HK-2 (cell line): ENCODE measurements at regions not wholly inside any gene's neighbourhood (a gene's known extent, or its start where the extent isn't known, plus 50 kb on each side); places are given as distances from the start of the nearest gene placed in this dataset.

Experiments
- DNase-seq: peaks from one replicate; pipeline ENCODE4 v3.0.0-alpha.2; 2018; ENCODE audit not compliant: unreplicated experiment

- no peak for DNase-seq
Observed at GRCh38 chr10:129101232-129101980, 365.6 kb upstream of the MGMT start.

- DNase-seq = no peak
Observed at GRCh38 chr10:129102906-129103693, 363.9 kb upstream of the MGMT start.

- DNase-seq = no peak
Observed at GRCh38 chr10:129104266-129105045, 362.6 kb upstream of the MGMT start.

GRCh38 chr10:129105266-129105665 is 361.8 kb upstream of the MGMT start:
- DNase-seq = no peak

GRCh38 chr10:129106314-129106713 is 360.7 kb upstream of the MGMT start:
- DNase-seq = no peak

GRCh38 chr10:129107525-129107924 is 359.5 kb upstream of the MGMT start:
- DNase-seq = no peak

- no peak for DNase-seq
Observed at GRCh38 chr10:129108378-129108777, 358.7 kb upstream of the MGMT start.

- DNase-seq = no peak
Observed at GRCh38 chr10:129108994-129109393, 358.0 kb upstream of the MGMT start.

GRCh38 chr10:129110780-129111179 is 356.3 kb upstream of the MGMT start:
- DNase-seq = no peak

GRCh38 chr10:129111922-129112321 is 355.1 kb upstream of the MGMT start:
- no peak for DNase-seq

- DNase-seq = no peak
Observed at GRCh38 chr10:129114588-129114987, 352.5 kb upstream of the MGMT start.

- no peak for DNase-seq
Observed at GRCh38 chr10:129116371-129116770, 350.7 kb upstream of the MGMT start.

GRCh38 chr10:129120441-129120840 is 346.6 kb upstream of the MGMT start:
- no peak for DNase-seq

- DNase-seq = no peak
Observed at GRCh38 chr10:129122846-129123245, 344.2 kb upstream of the MGMT start.

- DNase-seq = no peak
Observed at GRCh38 chr10:129123428-129123827, 343.6 kb upstream of the MGMT start.

- DNase-seq = no peak
Observed at GRCh38 chr10:129126982-129127381, 340.1 kb upstream of the MGMT start.

GRCh38 chr10:129131457-129132132 is 335.4 kb upstream of the MGMT start:
- DNase-seq = no peak

GRCh38 chr10:129133856-129134255 is 333.2 kb upstream of the MGMT start:
- DNase-seq = no peak

GRCh38 chr10:129134371-129134770 is 332.7 kb upstream of the MGMT start:
- no peak for DNase-seq

GRCh38 chr10:129135624-129136023 is 331.4 kb upstream of the MGMT start:
- DNase-seq = no peak

- no peak for DNase-seq
Observed at GRCh38 chr10:129136074-129136473, 331.0 kb upstream of the MGMT start.

GRCh38 chr10:129136951-129137350 is 330.1 kb upstream of the MGMT start:
- DNase-seq = no peak
